ENCODE measurements at regions not wholly inside any gene's neighbourhood (a gene's known extent, or its start where the extent isn't known, plus 50 kb on each side); places are given as distances from the start of the nearest gene placed in this dataset.

GRCh38 chr13:33937373-33938098, 119.6 kb downstream of the RFC3 start:
- no peak overlapping the region for H3K4me2 ChIP-seq (replicated peaks; ENCODE audit: low read depth, low read length, poor library complexity, severe bottlenecking)
- intact Hi-C loops (cut with micrococcal nuclease): no loop called here

GRCh38 chr13:33940256-33940655, 122.3 kb downstream of the RFC3 start:
- ATAC-seq (ENCODE audit: low read depth): no peak
- H3K79me2 ChIP-seq (ENCODE audit: control insufficient read depth, insufficient read depth, low read length): no peaks in the 10 kb centered on the region
- intact Hi-C loops (cut with micrococcal nuclease): no loop called here
- H3K36me3 ChIP-seq (replicated peaks in 1 of 2; ENCODE audit: control extremely low read depth in 1 of 2, control insufficient read depth in 1 of 2, extremely low read depth in 1 of 2, insufficient read depth in 2 of 2, low read length in 1 of 2): no peaks in the 10 kb centered on the region
- no peak for DNase-seq
- ChIA-PET POLR2A (no interaction called here), CTCF (no interaction called here)
- WGBS (ENCODE audit: insufficient coverage): no CpG with 5 or more reads among the region's 1 CpG
- no peak overlapping the region for H3K27ac ChIP-seq (ENCODE audit: low read length in 2 of 2)
- no peak overlapping the region for H3K4me3 ChIP-seq (ENCODE audit: control extremely low read depth in 1 of 5, extremely low read depth in 1 of 5, insufficient read depth in 1 of 5, low read depth in 2 of 5, low read length in 4 of 5)
- TF ChIP-seq CTCF (IDR thresholded peaks at IDR 0.05): no peak
- TF ChIP-seq EZH2 (IDR thresholded peaks at IDR 0.05; ENCODE audit: borderline replicate concordance, insufficient read depth, low read depth, low read length, poor library complexity, severe bottlenecking): no peak
- no peak overlapping the region for H3K4me2 ChIP-seq (replicated peaks; ENCODE audit: low read depth, low read length, poor library complexity, severe bottlenecking)
- no peaks in the 10 kb centered on the region for H3K4me1 Mint-ChIP-seq
- H3K4me3 Mint-ChIP-seq: no peak overlapping the region
- H3K27me3 ChIP-seq (replicated peaks in 1 of 4; ENCODE audit: control extremely low read depth in 1 of 4, control insufficient read depth in 3 of 4, insufficient read depth in 4 of 4, low read length in 3 of 4): no peaks in the 10 kb centered on the region
- H2AFZ ChIP-seq (ENCODE audit: insufficient read depth, low read depth, low read length, poor library complexity, severe bottlenecking): no peak overlapping the region
- H3K27me3 Mint-ChIP-seq: no peaks in the 10 kb centered on the region
- no peak overlapping the region for H3K27ac Mint-ChIP-seq
- H3K9me3 Mint-ChIP-seq (ENCODE audit: insufficient read depth): no peaks in the 10 kb centered on the region
- no peaks in the 10 kb centered on the region for H4K20me1 ChIP-seq (ENCODE audit: control insufficient read depth, insufficient read depth, low read length, poor library complexity, severe bottlenecking)
- H3K9ac ChIP-seq (ENCODE audit: low read length): no peak overlapping the region
- H3K4me1 ChIP-seq (ENCODE audit: control insufficient read depth in 2 of 2, insufficient read depth in 2 of 2, low read length in 2 of 2): no peaks in the 10 kb centered on the region
- H3K9me3 ChIP-seq (ENCODE audit: control extremely low read depth in 1 of 3, control insufficient read depth in 2 of 3, insufficient read depth in 1 of 3, low read length in 2 of 3): no peaks in the 10 kb centered on the region

More at GRCh38 chr13:33937373-33938098, 119.6 kb downstream of the RFC3 start:
- H3K27ac ChIP-seq (ENCODE audit: low read length in 2 of 2): no peak overlapping the region
- H4K20me1 ChIP-seq (ENCODE audit: control insufficient read depth, insufficient read depth, low read length, poor library complexity, severe bottlenecking): no peaks in the 10 kb centered on the region
- Mint-ChIP-seq H3K4me1 (no peaks in the 10 kb centered on the region), H3K9me3 (ENCODE audit: insufficient read depth) (no peaks in the 10 kb centered on the region), H3K4me3 (no peak overlapping the region), H3K27me3 (no peaks in the 10 kb centered on the region), H3K27ac (no peak overlapping the region)
- H3K4me1 ChIP-seq (ENCODE audit: control insufficient read depth in 2 of 2, insufficient read depth in 2 of 2, low read length in 2 of 2): no peaks in the 10 kb centered on the region
- ChIA-PET CTCF (no interaction called here), POLR2A (no interaction called here)
- H2AFZ ChIP-seq (ENCODE audit: insufficient read depth, low read depth, low read length, poor library complexity, severe bottlenecking): no peak overlapping the region
- H3K9me3 ChIP-seq (ENCODE audit: control extremely low read depth in 1 of 3, control insufficient read depth in 2 of 3, insufficient read depth in 1 of 3, low read length in 2 of 3): no peaks in the 10 kb centered on the region
- no peak for ATAC-seq (ENCODE audit: low read depth)
- no peaks in the 10 kb centered on the region for H3K27me3 ChIP-seq (replicated peaks in 1 of 4; ENCODE audit: control extremely low read depth in 1 of 4, control insufficient read depth in 3 of 4, insufficient read depth in 4 of 4, low read length in 3 of 4)
- H3K79me2 ChIP-seq (ENCODE audit: control insufficient read depth, insufficient read depth, low read length): no peaks in the 10 kb centered on the region
- no peak overlapping the region for H3K9ac ChIP-seq (ENCODE audit: low read length)
- no peaks in the 10 kb centered on the region for H3K36me3 ChIP-seq (replicated peaks in 1 of 2; ENCODE audit: control extremely low read depth in 1 of 2, control insufficient read depth in 1 of 2, extremely low read depth in 1 of 2, insufficient read depth in 2 of 2, low read length in 1 of 2)
- 100% methylated on average over 1 of the region's 3 CpGs for WGBS (ENCODE audit: insufficient coverage)
- no peak for TF ChIP-seq CTCF (IDR thresholded peaks at IDR 0.05)
- TF ChIP-seq EZH2 (IDR thresholded peaks at IDR 0.05; ENCODE audit: borderline replicate concordance, insufficient read depth, low read depth, low read length, poor library complexity, severe bottlenecking): no peak
- no peak for DNase-seq
- no peak overlapping the region for H3K4me3 ChIP-seq (ENCODE audit: control extremely low read depth in 1 of 5, extremely low read depth in 1 of 5, insufficient read depth in 1 of 5, low read depth in 2 of 5, low read length in 4 of 5)
